GM18511 (cell line): ENCODE measurements at regions not wholly inside any gene's neighbourhood (a gene's known extent, or its start where the extent isn't known, plus 50 kb on each side); places are given as distances from the start of the nearest gene placed in this dataset.

Experiments
- ATAC-seq: cut with Tn5 transposase; IDR thresholded peaks from one replicate; pipeline ENCODE4 v1.9.1; 2021; ENCODE audit warnings: mild to moderate bottlenecking, moderate library complexity; ENCODE audit not compliant: unreplicated experiment

- peak; percentile 37 for ATAC-seq
Measured at GRCh38 chr12:11564984-11565651, 84.4 kb upstream of the ETV6 start.

- ATAC-seq, result peak; percentile 24
Measured at GRCh38 chr12:11565752-11566151, 83.7 kb upstream of the ETV6 start.

- no peak for ATAC-seq
Measured at GRCh38 chr12:11568155-11568761, 81.2 kb upstream of the ETV6 start.

GRCh38 chr12:11568762-11569478, 80.6 kb upstream of the ETV6 start:
- ATAC-seq, result peak; percentile 91

GRCh38 chr12:11569716-11570115, 79.8 kb upstream of the ETV6 start:
- ATAC-seq, result no peak

GRCh38 chr12:11573880-11574279, 75.6 kb upstream of the ETV6 start:
- no peak for ATAC-seq

GRCh38 chr12:11576104-11576503, 73.4 kb upstream of the ETV6 start:
- no peak for ATAC-seq

GRCh38 chr12:11577658-11578260, 71.7 kb upstream of the ETV6 start:
- ATAC-seq, result no peak

GRCh38 chr12:11578461-11578993, 70.9 kb upstream of the ETV6 start:
- ATAC-seq, result peak; percentile 85

- ATAC-seq, result no peak
Measured at GRCh38 chr12:11580125-11580751, 69.2 kb upstream of the ETV6 start.

- no peak for ATAC-seq
Measured at GRCh38 chr12:11581179-11581755, 68.2 kb upstream of the ETV6 start.

GRCh38 chr12:11584221-11584855, 65.1 kb upstream of the ETV6 start:
- ATAC-seq, result no peak

GRCh38 chr12:11592484-11592883, 57.0 kb upstream of the ETV6 start:
- no peak for ATAC-seq

- ATAC-seq, result no peak
Measured at GRCh38 chr12:11593013-11593412, 56.5 kb upstream of the ETV6 start.

- no peak for ATAC-seq
Measured at GRCh38 chr12:11595080-11595479, 54.4 kb upstream of the ETV6 start.

- no peak for ATAC-seq
Measured at GRCh38 chr12:11596141-11596540, 53.3 kb upstream of the ETV6 start.

GRCh38 chr12:11598900-11599299, 50.6 kb upstream of the ETV6 start:
- ATAC-seq, result no peak
